Liver (tissue), 8 donors: ENCODE measurements at regions not wholly inside any gene's neighbourhood (a gene's known extent, or its start where the extent isn't known, plus 50 kb on each side); places are given as distances from the start of the nearest gene placed in this dataset.

ENCODE experiments used
- DNase-seq: peaks from one replicate; pipeline ENCODE4 v3.0.0-alpha.2; 2017; ENCODE audit warnings: low spot score
- H3K27ac ChIP-seq, 2 donors: one replicate each; pipeline ENCODE4 v1.7.0; 2013; ENCODE audit warnings: inconsistent platforms in 2 of 2, low read length in 2 of 2, control low read depth in 1 of 2, low read depth in 1 of 2, mild to moderate bottlenecking in 1 of 2
- H3K27me3 ChIP-seq, 4 donors: one replicate each; pipeline versions ENCODE4 v1.6.1 to v1.7.0; 2013; ENCODE audit warnings: low read length in 3 of 4, inconsistent platforms in 1 of 4, mild to moderate bottlenecking in 1 of 4, moderate library complexity in 1 of 4; ENCODE audit not compliant: control insufficient read depth in 4 of 4, insufficient read depth in 4 of 4
- H3K36me3 ChIP-seq, 4 donors: one replicate each; pipeline versions ENCODE4 v1.6.1 to v1.7.0; 2013; ENCODE audit warnings: low read length in 3 of 4, mild to moderate bottlenecking in 3 of 4, low read depth in 1 of 4, moderate library complexity in 1 of 4; ENCODE audit not compliant: control insufficient read depth in 4 of 4, insufficient read depth in 3 of 4
- H3K4me1 ChIP-seq, 4 donors: one replicate each; pipeline versions ENCODE4 v1.6.1 to v1.7.0; 2013; ENCODE audit warnings: low read length in 3 of 4, mild to moderate bottlenecking in 3 of 4, moderate library complexity in 1 of 4; ENCODE audit not compliant: control insufficient read depth in 4 of 4, insufficient read depth in 4 of 4
- H3K4me3 ChIP-seq, 3 donors: one replicate each; pipeline versions ENCODE4 v1.6.1 to v1.7.0; 2013; ENCODE audit warnings: low read length in 3 of 3, control low read depth in 1 of 3, low read depth in 1 of 3, mild to moderate bottlenecking in 1 of 3
- H3K9ac ChIP-seq, 2 donors: one replicate each; pipeline ENCODE4 v1.7.0; 2013; ENCODE audit warnings: low read length in 2 of 2, mild to moderate bottlenecking in 2 of 2, moderate library complexity in 2 of 2, control low read depth in 1 of 2, low read depth in 1 of 2
- H3K9me3 ChIP-seq, 4 donors: one replicate each; pipeline versions ENCODE4 v1.6.1 to v1.7.0; 2013; ENCODE audit warnings: low read length in 3 of 4; ENCODE audit not compliant: control insufficient read depth in 4 of 4
- EGR1 ChIP-seq, 2 donors: IDR thresholded peaks; 2 replicates each; pipeline ENCODE4 v1.6.1; 2016 to 2018; ENCODE audit warnings: antibody characterized with exemption in 2 of 2, low read depth in 2 of 2
- FOXA1 ChIP-seq: IDR thresholded peaks from 2 replicates; pipeline ENCODE4 v1.6.1; 2016; ENCODE audit warnings: antibody characterized with exemption
- FOXA2 ChIP-seq: IDR thresholded peaks from 2 replicates; pipeline ENCODE4 v1.6.1; 2016; ENCODE audit warnings: antibody characterized with exemption
- GABPA ChIP-seq, 2 donors: IDR thresholded peaks in 1 of 2; conservative IDR thresholded peaks in 1 of 2; 2 replicates each; pipeline ENCODE4 v1.6.1; 2016; ENCODE audit warnings: antibody characterized with exemption in 2 of 2, mild to moderate bottlenecking in 1 of 2, moderate library complexity in 1 of 2
- HNF4A ChIP-seq, 2 donors: conservative IDR thresholded peaks; 2 replicates each; pipeline ENCODE4 v1.6.1; 2016; ENCODE audit warnings: antibody characterized with exemption in 2 of 2, mild to moderate bottlenecking in 2 of 2
- HNF4G ChIP-seq: IDR thresholded peaks from 2 replicates; pipeline ENCODE4 v1.6.1; 2016; ENCODE audit warnings: antibody characterized with exemption
- RAD21 ChIP-seq, 2 donors: IDR thresholded peaks; 2 replicates each; pipeline ENCODE4 v1.6.1; 2016; ENCODE audit warnings: antibody characterized with exemption in 2 of 2, mild to moderate bottlenecking in 2 of 2
- REST ChIP-seq: IDR thresholded peaks from 2 replicates; pipeline ENCODE4 v1.6.1; 2016; ENCODE audit warnings: antibody characterized with exemption, mild to moderate bottlenecking
- RXRA ChIP-seq, 2 donors: IDR thresholded peaks; 2 replicates each; pipeline ENCODE4 v1.6.1; 2017 to 2018; ENCODE audit warnings: antibody characterized with exemption in 2 of 2, mild to moderate bottlenecking in 1 of 2
- SP1 ChIP-seq: IDR thresholded peaks from 2 replicates; pipeline ENCODE4 v1.6.1; 2018; ENCODE audit warnings: antibody characterized with exemption, mild to moderate bottlenecking
- TAF1 ChIP-seq: conservative IDR thresholded peaks from 2 replicates; pipeline ENCODE4 v1.6.1; 2016; ENCODE audit warnings: antibody characterized with exemption, mild to moderate bottlenecking
- YY1 ChIP-seq: IDR thresholded peaks from 2 replicates; pipeline ENCODE4 v1.6.1; 2016; ENCODE audit warnings: antibody characterized with exemption, mild to moderate bottlenecking
- whole genome bisulfite sequencing: extraction: QIAGEN DNeasy Blood & Tissue Kit; methylation state at CpG from one replicate; pipeline ENCODE4 v1.1.7; 2013; 5-methylcytosine and 5-hydroxymethylcytosine counted together
- TF ChIP-seq, protein P1 (sequence below): fragments of 150-350 bp; IDR thresholded peaks from 2 replicates; pipeline ENCODE4 v1.5.1; 2017; ENCODE audit warnings: improper control_type of control experiment, low read depth, low read length; ENCODE audit not compliant: missing input control
- TF ChIP-seq, protein P2 (sequence below): IDR thresholded peaks from 2 replicates; pipeline ENCODE4 v1.6.1; 2016; ENCODE audit warnings: antibody characterized with exemption
- TF ChIP-seq, protein P3 (sequence below): IDR thresholded peaks from 2 replicates; pipeline ENCODE4 v1.6.1; 2016; ENCODE audit warnings: antibody characterized with exemption
- donor health status: healthy.
- donor health status: healthy.
- donor health status: healthy.
- donor health status: healthy.
- donor health status: healthy.

DNA sequence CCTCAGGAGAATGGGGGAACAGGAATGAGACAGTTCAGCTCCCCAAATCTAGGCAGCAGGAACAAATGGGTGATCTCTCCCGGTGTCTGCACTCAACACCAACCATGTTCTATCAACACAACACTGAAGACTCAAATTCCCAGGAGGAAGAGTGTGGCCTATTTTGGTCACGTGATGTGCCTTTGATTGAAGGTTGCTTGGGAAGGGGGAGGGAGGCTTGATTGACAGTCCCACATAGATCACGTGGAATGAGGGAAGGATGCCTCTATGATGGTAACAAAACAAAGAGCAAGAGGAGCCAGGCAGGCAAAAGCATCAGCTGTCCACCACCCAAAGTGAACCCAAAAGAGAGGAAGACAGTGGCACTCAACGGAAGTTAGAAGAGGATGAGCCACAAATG, 364.8 kb downstream of the KIF16B start:
- 88% methylated on average over 4 of the region's 4 CpGs for WGBS
- no peak overlapping the region for H3K4me3 ChIP-seq
- H3K27ac ChIP-seq: no peak overlapping the region
- H3K9ac ChIP-seq: no peak overlapping the region
- no peak for DNase-seq
- no peaks in the 10 kb centered on the region for H3K9me3 ChIP-seq
- H3K36me3 ChIP-seq: no peaks in the 10 kb centered on the region
- TF ChIP-seq HNF4G (no peak), FOXA2 (no peak), RAD21 (IDR thresholded peaks at IDR 0.05) (no peak), EGR1 (IDR thresholded peaks at IDR 0.05; ENCODE audit: low read depth in 2 of 2) (no peak), YY1 (no peak), SP1 (no peak), RXRA (IDR thresholded peaks at IDR 0.05) (no peak)
- TF ChIP-seq, protein P1, sequence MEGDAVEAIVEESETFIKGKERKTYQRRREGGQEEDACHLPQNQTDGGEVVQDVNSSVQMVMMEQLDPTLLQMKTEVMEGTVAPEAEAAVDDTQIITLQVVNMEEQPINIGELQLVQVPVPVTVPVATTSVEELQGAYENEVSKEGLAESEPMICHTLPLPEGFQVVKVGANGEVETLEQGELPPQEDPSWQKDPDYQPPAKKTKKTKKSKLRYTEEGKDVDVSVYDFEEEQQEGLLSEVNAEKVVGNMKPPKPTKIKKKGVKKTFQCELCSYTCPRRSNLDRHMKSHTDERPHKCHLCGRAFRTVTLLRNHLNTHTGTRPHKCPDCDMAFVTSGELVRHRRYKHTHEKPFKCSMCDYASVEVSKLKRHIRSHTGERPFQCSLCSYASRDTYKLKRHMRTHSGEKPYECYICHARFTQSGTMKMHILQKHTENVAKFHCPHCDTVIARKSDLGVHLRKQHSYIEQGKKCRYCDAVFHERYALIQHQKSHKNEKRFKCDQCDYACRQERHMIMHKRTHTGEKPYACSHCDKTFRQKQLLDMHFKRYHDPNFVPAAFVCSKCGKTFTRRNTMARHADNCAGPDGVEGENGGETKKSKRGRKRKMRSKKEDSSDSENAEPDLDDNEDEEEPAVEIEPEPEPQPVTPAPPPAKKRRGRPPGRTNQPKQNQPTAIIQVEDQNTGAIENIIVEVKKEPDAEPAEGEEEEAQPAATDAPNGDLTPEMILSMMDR: no peak
- TF ChIP-seq, protein P2, sequence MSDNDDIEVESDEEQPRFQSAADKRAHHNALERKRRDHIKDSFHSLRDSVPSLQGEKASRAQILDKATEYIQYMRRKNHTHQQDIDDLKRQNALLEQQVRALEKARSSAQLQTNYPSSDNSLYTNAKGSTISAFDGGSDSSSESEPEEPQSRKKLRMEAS: no peak
- TF ChIP-seq, protein P3, sequence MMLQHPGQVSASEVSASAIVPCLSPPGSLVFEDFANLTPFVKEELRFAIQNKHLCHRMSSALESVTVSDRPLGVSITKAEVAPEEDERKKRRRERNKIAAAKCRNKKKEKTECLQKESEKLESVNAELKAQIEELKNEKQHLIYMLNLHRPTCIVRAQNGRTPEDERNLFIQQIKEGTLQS: no peak
- H3K27me3 ChIP-seq: no peaks in the 10 kb centered on the region
- H3K4me1 ChIP-seq: no peaks in the 10 kb centered on the region

GRCh38 chr20:16206817-16207216, 366.4 kb downstream of the KIF16B start:
- Histone ChIP-seq H3K4me1 (no peaks in the 10 kb centered on the region), H3K27me3 (no peaks in the 10 kb centered on the region), H3K9ac (no peak overlapping the region), H3K36me3 (no peaks in the 10 kb centered on the region), H3K9me3 (no peaks in the 10 kb centered on the region), H3K4me3 (no peak overlapping the region), H3K27ac (no peak overlapping the region)
- 64% methylated on average over 3 of the region's 3 CpGs for WGBS
- TF ChIP-seq FOXA1: no peak
- TF ChIP-seq RXRA (IDR thresholded peaks at IDR 0.05): no peak
- TF ChIP-seq FOXA2: no peak
- no peak for TF ChIP-seq GABPA (IDR thresholded peaks at IDR 0.05 in 1 of 2, conservative IDR thresholded peaks at IDR 0.05 in 1 of 2)
- TF ChIP-seq RAD21 (IDR thresholded peaks at IDR 0.05): no peak
- no peak for TF ChIP-seq EGR1 (IDR thresholded peaks at IDR 0.05; ENCODE audit: low read depth in 2 of 2)
- TF ChIP-seq, protein P3: no peak
- no peak for TF ChIP-seq HNF4A (conservative IDR thresholded peaks at IDR 0.05)
- no peak for TF ChIP-seq TAF1
- no peak for TF ChIP-seq YY1
- TF ChIP-seq, protein P1: no peak
- TF ChIP-seq REST: no peak
- TF ChIP-seq, protein P2: no peak
- no peak for DNase-seq
